K562 (cell line): ENCODE measurements at regions not wholly inside any gene's neighbourhood (a gene's known extent, or its start where the extent isn't known, plus 50 kb on each side); places are given as distances from the start of the nearest gene placed in this dataset.

ENCODE experiments used
- ATAC-seq: fragments of 200-7000 bp; cut with Tn5 transposase; 3 replicates; pipeline ENCODE4 v1.9.1; 2020; ENCODE audit warnings: moderate library complexity
- BruUV-seq: library from RNA; stranded (reverse); fragments of 400-500 nt; replicated peaks from 2 replicates; lab custom pipeline; 2021; lab: Mats Ljungman, UMichigan
- CTCF ChIA-PET: fragments of 300-600 bp; formaldehyde crosslinking; extraction: SDS; loops from one replicate; lab custom pipeline; 2021; ENCODE audit warnings: low intra/inter-chr PET ratio; lab: Yijun Ruan, JAX
- POLR2A ChIA-PET: fragments of 300-600, 350-650 bp; sonication (Branson Sonifier 250); formaldehyde crosslinking; extraction: SDS; loops from one replicate; lab custom pipeline; 2021; ENCODE audit warnings: antibody characterized with exemption, inconsistent platforms; lab: Yijun Ruan, JAX
- DNase-seq, 4 experiments: peaks; one replicate each; pipeline versions ENCODE4 v3.0.0 to v3.0.0-alpha.2; 2011 to 2018; ENCODE audit warnings: low spot score in 3 of 4, mixed read lengths in 3 of 4; ENCODE audit errors: extremely low read depth in 1 of 4
- FAIRE-seq: peaks from 2 replicates; lab custom pipeline; 2011; peaks lifted over from hg19 to GRCh38; lab: Jason Lieb, UNC
- H2AFZ ChIP-seq: 2 replicates; pipeline ENCODE4 v1.6.0; 2011; ENCODE audit warnings: low read depth, low read length, control low read depth, inconsistent platforms
- H3K27ac ChIP-seq: fragments of 200-600 bp; 3 replicates; pipeline ENCODE4 v1.8.0; 2011; ENCODE audit warnings: low read depth, mild to moderate bottlenecking, control low read depth, inconsistent platforms, low read length, moderate library complexity, mixed read lengths; ENCODE audit errors: extremely low read depth
- H3K27me3 ChIP-seq, 2 experiments: fragments of 300-600 bp in 1 of 2; 2 replicates in 1 of 2; 3 replicates in 1 of 2; pipeline versions ENCODE4 v1.6.0 to v1.8.0; 2011; ENCODE audit warnings: inconsistent platforms in 2 of 2, low read length in 2 of 2, mild to moderate bottlenecking in 1 of 2, mixed read lengths in 1 of 2, moderate library complexity in 1 of 2; ENCODE audit not compliant: control insufficient read depth in 2 of 2, insufficient read depth in 2 of 2
- H3K36me3 ChIP-seq: fragments of 300-600 bp; 3 replicates; pipeline ENCODE4 v1.8.0; 2011; ENCODE audit warnings: mild to moderate bottlenecking, low read length, inconsistent platforms; ENCODE audit not compliant: control insufficient read depth, insufficient read depth
- H3K4me1 ChIP-seq, 2 experiments: fragments of 200-600 bp in 1 of 2; replicated peaks in 1 of 2; 2 replicates in 1 of 2; 3 replicates in 1 of 2; pipeline versions ENCODE4 v1.5.1 to v1.8.0; 2011; ENCODE audit warnings: inconsistent platforms in 2 of 2, low read length in 2 of 2, mild to moderate bottlenecking in 1 of 2, mixed read lengths in 1 of 2, moderate library complexity in 1 of 2; ENCODE audit not compliant: control insufficient read depth in 2 of 2, insufficient read depth in 2 of 2
- H3K4me2 ChIP-seq: 2 replicates; pipeline ENCODE4 v1.6.1; 2011; ENCODE audit warnings: low read length, control low read depth, inconsistent platforms, mixed read lengths; ENCODE audit not compliant: insufficient read depth
- H3K4me3 ChIP-seq: fragments of 200-600 bp; sonication (generic), shearing (Covaris generic); 2 replicates; pipeline ENCODE4 v1.5.1; 2016; ENCODE audit warnings: control low read depth, inconsistent platforms
- H3K79me2 ChIP-seq: fragments of 200-600 bp; 3 replicates; pipeline ENCODE4 v1.8.0; 2011; ENCODE audit warnings: low read length, inconsistent platforms; ENCODE audit not compliant: control insufficient read depth, insufficient read depth
- H3K9ac ChIP-seq, 2 experiments: 2 replicates each; pipeline versions ENCODE4 v1.6.0 to v1.6.1; 2011; ENCODE audit warnings: low read depth in 2 of 2, low read length in 2 of 2, control low read depth in 1 of 2, inconsistent platforms in 1 of 2, mild to moderate bottlenecking in 1 of 2, mixed read lengths in 1 of 2; ENCODE audit not compliant: insufficient read depth in 1 of 2
- H3K9me1 ChIP-seq: one replicate; pipeline ENCODE4 v1.6.0; 2011; ENCODE audit warnings: inconsistent platforms, mild to moderate bottlenecking, low read length, moderate library complexity; ENCODE audit not compliant: control insufficient read depth, insufficient read depth
- H3K9me3 ChIP-seq: replicated peaks from 2 replicates; pipeline ENCODE4 v1.5.1; 2011; ENCODE audit warnings: low read depth, low read length, inconsistent platforms; ENCODE audit not compliant: control insufficient read depth, insufficient read depth
- H4K20me1 ChIP-seq: replicated peaks from 2 replicates; pipeline ENCODE4 v1.6.1; 2011; ENCODE audit warnings: low read length, inconsistent platforms, mixed read lengths; ENCODE audit not compliant: control insufficient read depth, insufficient read depth
- EGR1 ChIP-seq: fragments of 450-650 bp; conservative IDR thresholded peaks from 2 replicates; pipeline ENCODE4 v1.6.1; 2017; ENCODE audit warnings: mild to moderate bottlenecking
- FOXK2 ChIP-seq, 2 experiments: fragments of 450-650 bp; IDR thresholded peaks in 1 of 2; conservative IDR thresholded peaks in 1 of 2; 2 replicates each; pipeline ENCODE4 v1.6.1; 2016; ENCODE audit warnings: low read depth in 2 of 2, mild to moderate bottlenecking in 1 of 2
- KLF16 ChIP-seq: IDR thresholded peaks from 2 replicates; pipeline ENCODE4 v1.6.1; 2016; ENCODE audit warnings: antibody characterized with exemption
- NEUROD1 ChIP-seq: fragments of 150-350 bp; IDR thresholded peaks from 2 replicates; pipeline ENCODE4 v1.6.1; 2014; ENCODE audit warnings: borderline replicate concordance, low read length, low read depth; ENCODE audit not compliant: partially characterized antibody
- PPARD ChIP-seq: fragments of 250-450 bp; sonication (Bioruptor Pico); IDR thresholded peaks from 2 replicates; pipeline ENCODE4 v1.8.0; 2022; ENCODE audit warnings: inconsistent platforms, mild to moderate bottlenecking, moderate library complexity
- RAD21 ChIP-seq, 2 experiments: fragments of 250-450 bp in 1 of 2; fragments of 450-650 bp in 1 of 2; sonication (Bioruptor Pico) in 1 of 2; formaldehyde crosslinking in 1 of 2; IDR thresholded peaks in 1 of 2; conservative IDR thresholded peaks in 1 of 2; 2 replicates each; pipeline versions ENCODE4 v1.4.0 to v1.8.0; 2020 to 2022; ENCODE audit warnings: mild to moderate bottlenecking in 2 of 2, moderate library complexity in 1 of 2
- SRSF7 ChIP-seq: fragments of 200-400 bp; formaldehyde crosslinking; optimal IDR thresholded peaks from 2 replicates; pipeline ENCODE3; 2017; ENCODE audit warnings: mild to moderate bottlenecking, low read depth, low read length
- TAL1 ChIP-seq: fragments of 450-650 bp; IDR thresholded peaks from 2 replicates; pipeline ENCODE4 v1.6.1; 2016; ENCODE audit warnings: mild to moderate bottlenecking
- TARDBP ChIP-seq: fragments of 450-650 bp; IDR thresholded peaks from 2 replicates; pipeline ENCODE4 v1.6.1; 2016
- ZNF589 ChIP-seq: fragments of 200-800 bp; sonication (Bioruptor generic); IDR thresholded peaks from 2 replicates; pipeline ENCODE4 v1.6.1; 2016; ENCODE audit warnings: low read depth, missing genetic modification characterization, missing compliant biosample characterization
- in situ Hi-C: fragments of 300-500 bp; cut with MboI; formaldehyde crosslinking; loops from 4 replicates; pipeline ENCODE4 v1.15.0; 2018; ENCODE audit warnings: inconsistent platforms, mixed read lengths
- intact Hi-C: fragments of 100-400 bp; cut with micrococcal nuclease; formaldehyde crosslinking; loops from 2 replicates; pipeline ENCODE4 v1.14.2; 2022
- TF ChIP-seq, protein P1 (sequence below): sonication (generic); formaldehyde crosslinking; IDR thresholded peaks from 2 replicates; pipeline ENCODE4 v1.8.1; 2023; ENCODE audit warnings: mild to moderate bottlenecking, missing genetic modification reagents, moderate library complexity
- TF ChIP-seq, protein P2 (sequence below): fragments of 250-450 bp; sonication (Bioruptor Pico); IDR thresholded peaks from 2 replicates; pipeline ENCODE4 v1.9.0; 2021; ENCODE audit warnings: mild to moderate bottlenecking, inconsistent platforms
- TF ChIP-seq, protein P3 (sequence below): fragments of 250-450 bp; sonication (Bioruptor Pico); IDR thresholded peaks from 2 replicates; pipeline ENCODE4 v1.8.0; 2022; ENCODE audit warnings: inconsistent platforms

DNA sequence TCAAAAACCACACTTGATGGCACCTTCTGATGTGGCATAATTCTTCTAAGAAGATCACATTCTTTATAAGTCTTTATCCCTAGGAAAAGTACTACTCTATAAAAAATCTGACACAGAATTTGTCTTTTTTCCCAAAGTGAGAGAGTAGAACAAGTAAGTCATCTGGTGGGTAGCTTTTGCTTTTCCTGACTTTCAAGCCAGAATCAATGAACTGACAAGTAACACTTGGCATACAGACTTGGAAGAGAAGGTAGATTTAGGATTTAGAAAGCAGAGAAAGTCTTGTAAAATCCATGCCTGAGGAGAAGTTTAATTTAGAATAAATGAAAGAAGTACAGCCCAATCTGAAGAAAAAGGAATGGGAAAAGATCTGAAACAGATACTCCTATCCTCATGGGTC lies 66.6 kb upstream of the TUSC7 start:
- Histone ChIP-seq H3K9me1 (no peaks in the 10 kb centered on the region), H4K20me1 (no peaks in the 10 kb centered on the region), H3K79me2 (no peaks in the 10 kb centered on the region)
- TF ChIP-seq, protein P1, sequence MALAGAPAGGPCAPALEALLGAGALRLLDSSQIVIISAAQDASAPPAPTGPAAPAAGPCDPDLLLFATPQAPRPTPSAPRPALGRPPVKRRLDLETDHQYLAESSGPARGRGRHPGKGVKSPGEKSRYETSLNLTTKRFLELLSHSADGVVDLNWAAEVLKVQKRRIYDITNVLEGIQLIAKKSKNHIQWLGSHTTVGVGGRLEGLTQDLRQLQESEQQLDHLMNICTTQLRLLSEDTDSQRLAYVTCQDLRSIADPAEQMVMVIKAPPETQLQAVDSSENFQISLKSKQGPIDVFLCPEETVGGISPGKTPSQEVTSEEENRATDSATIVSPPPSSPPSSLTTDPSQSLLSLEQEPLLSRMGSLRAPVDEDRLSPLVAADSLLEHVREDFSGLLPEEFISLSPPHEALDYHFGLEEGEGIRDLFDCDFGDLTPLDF, result no peak
- TF ChIP-seq EGR1 (no peak), KLF16 (no peak)
- TF ChIP-seq, all 486 proteins: peak for 0
- no peaks in the 10 kb centered on the region for H3K27me3 ChIP-seq
- no peaks in the 10 kb centered on the region for H3K9me3 ChIP-seq
- FAIRE-seq (no peak), ATAC-seq (no peak), DNase-seq (no peak)
- no peak overlapping the region for H3K27ac ChIP-seq
- no peak overlapping the region for H2AFZ ChIP-seq
- intact Hi-C loops, result no loop called here
- H3K4me1 ChIP-seq, result no peaks in the 10 kb centered on the region
- no peak overlapping the region for H3K4me2 ChIP-seq
- BruUV-seq, result no TSS peak
- ChIA-PET POLR2A (no interaction called here), CTCF (no interaction called here)
- H3K36me3 ChIP-seq, result no peaks in the 10 kb centered on the region
- in situ Hi-C loops, result no loop called here
- H3K4me3 ChIP-seq, result no peak overlapping the region
- H3K9ac ChIP-seq, result no peak overlapping the region

DNA sequence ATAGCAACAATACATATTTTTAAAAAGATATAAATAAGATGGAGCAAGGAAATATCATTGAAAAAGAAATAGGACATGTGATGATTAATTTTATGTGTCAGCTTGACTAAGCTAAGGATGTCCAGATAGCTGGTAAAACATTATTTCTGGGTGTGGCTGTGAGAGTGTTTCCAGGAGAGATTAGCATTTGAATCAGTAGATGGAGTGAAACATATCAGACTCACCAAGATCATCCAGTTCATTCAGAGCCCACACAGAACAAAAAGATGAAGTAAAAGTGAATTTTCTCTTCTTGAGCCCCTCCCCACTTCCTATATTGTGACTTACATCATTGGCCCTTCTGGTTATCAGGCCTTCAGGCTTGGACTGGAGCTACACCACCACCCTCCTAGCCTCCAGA lies 61.6 kb upstream of the TUSC7 start:
- in situ Hi-C loops (no loop called here), intact Hi-C loops (no loop called here)
- no TSS peak for BruUV-seq
- ChIA-PET POLR2A (no interaction called here), CTCF (no interaction called here)
- Histone ChIP-seq H3K4me2 (no peak overlapping the region), H3K4me3 (no peak overlapping the region), H3K27ac (no peak overlapping the region), H3K27me3 (no peaks in the 10 kb centered on the region), H3K4me1 (no peaks in the 10 kb centered on the region), H3K36me3 (no peaks in the 10 kb centered on the region), H4K20me1 (no peaks in the 10 kb centered on the region), H3K9me1 (no peaks in the 10 kb centered on the region), H3K9me3 (no peaks in the 10 kb centered on the region), H3K79me2 (no peaks in the 10 kb centered on the region), H2AFZ (no peak overlapping the region), H3K9ac (no peak overlapping the region)
- FAIRE-seq (no peak), ATAC-seq (no peak), DNase-seq (no peak)
- no peak for TF ChIP-seq ZNF589 (CRISPR knock-in tag)
- TF ChIP-seq TARDBP, result no peak
- no peak for TF ChIP-seq SRSF7
- TF ChIP-seq, protein P2, sequence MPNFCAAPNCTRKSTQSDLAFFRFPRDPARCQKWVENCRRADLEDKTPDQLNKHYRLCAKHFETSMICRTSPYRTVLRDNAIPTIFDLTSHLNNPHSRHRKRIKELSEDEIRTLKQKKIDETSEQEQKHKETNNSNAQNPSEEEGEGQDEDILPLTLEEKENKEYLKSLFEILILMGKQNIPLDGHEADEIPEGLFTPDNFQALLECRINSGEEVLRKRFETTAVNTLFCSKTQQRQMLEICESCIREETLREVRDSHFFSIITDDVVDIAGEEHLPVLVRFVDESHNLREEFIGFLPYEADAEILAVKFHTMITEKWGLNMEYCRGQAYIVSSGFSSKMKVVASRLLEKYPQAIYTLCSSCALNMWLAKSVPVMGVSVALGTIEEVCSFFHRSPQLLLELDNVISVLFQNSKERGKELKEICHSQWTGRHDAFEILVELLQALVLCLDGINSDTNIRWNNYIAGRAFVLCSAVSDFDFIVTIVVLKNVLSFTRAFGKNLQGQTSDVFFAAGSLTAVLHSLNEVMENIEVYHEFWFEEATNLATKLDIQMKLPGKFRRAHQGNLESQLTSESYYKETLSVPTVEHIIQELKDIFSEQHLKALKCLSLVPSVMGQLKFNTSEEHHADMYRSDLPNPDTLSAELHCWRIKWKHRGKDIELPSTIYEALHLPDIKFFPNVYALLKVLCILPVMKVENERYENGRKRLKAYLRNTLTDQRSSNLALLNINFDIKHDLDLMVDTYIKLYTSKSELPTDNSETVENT (CRISPR knock-in tag), result no peak
- TF ChIP-seq PPARD, result no peak
- TF ChIP-seq NEUROD1, result no peak
- TF ChIP-seq, protein P3, sequence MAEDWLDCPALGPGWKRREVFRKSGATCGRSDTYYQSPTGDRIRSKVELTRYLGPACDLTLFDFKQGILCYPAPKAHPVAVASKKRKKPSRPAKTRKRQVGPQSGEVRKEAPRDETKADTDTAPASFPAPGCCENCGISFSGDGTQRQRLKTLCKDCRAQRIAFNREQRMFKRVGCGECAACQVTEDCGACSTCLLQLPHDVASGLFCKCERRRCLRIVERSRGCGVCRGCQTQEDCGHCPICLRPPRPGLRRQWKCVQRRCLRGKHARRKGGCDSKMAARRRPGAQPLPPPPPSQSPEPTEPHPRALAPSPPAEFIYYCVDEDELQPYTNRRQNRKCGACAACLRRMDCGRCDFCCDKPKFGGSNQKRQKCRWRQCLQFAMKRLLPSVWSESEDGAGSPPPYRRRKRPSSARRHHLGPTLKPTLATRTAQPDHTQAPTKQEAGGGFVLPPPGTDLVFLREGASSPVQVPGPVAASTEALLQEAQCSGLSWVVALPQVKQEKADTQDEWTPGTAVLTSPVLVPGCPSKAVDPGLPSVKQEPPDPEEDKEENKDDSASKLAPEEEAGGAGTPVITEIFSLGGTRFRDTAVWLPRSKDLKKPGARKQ (CRISPR knock-in tag), result no peak
- no peak for TF ChIP-seq TAL1
- no peak for TF ChIP-seq RAD21 (CRISPR knock-in tag; conservative IDR thresholded peaks at IDR 0.05 in 1 of 2, IDR thresholded peaks at IDR 0.05 in 1 of 2)
- TF ChIP-seq FOXK2 (conservative IDR thresholded peaks at IDR 0.05 in 1 of 2, IDR thresholded peaks at IDR 0.05 in 1 of 2; ENCODE audit: low read depth in 2 of 2), result no peak
